HG03558 (cell line): ENCODE measurements at regions not wholly inside any gene's neighbourhood (a gene's known extent, or its start where the extent isn't known, plus 50 kb on each side); places are given as distances from the start of the nearest gene placed in this dataset.

Experiments
- ATAC-seq: cut with Tn5 transposase; IDR thresholded peaks from one replicate; pipeline ENCODE4 v1.9.1; 2021; ENCODE audit warnings: moderate number of reproducible peaks; ENCODE audit not compliant: unreplicated experiment; ENCODE audit errors: extremely low read depth

- ATAC-seq: no peak
Observed at GRCh38 chr1:228866468-228866867, 131.2 kb downstream of the RHOU start.

GRCh38 chr1:228867108-228867950, 132.1 kb downstream of the RHOU start:
- no peak for ATAC-seq

- ATAC-seq: no peak
Observed at GRCh38 chr1:228867951-228868730, 132.9 kb downstream of the RHOU start.

- no peak for ATAC-seq
Observed at GRCh38 chr1:228868731-228869024, 133.4 kb downstream of the RHOU start.

GRCh38 chr1:228869312-228869824, 134.1 kb downstream of the RHOU start:
- ATAC-seq: no peak

GRCh38 chr1:228870041-228870713, 134.9 kb downstream of the RHOU start:
- ATAC-seq: no peak

GRCh38 chr1:228871314-228872061, 136.2 kb downstream of the RHOU start:
- no peak for ATAC-seq

- no peak for ATAC-seq
Observed at GRCh38 chr1:228872080-228872479, 136.8 kb downstream of the RHOU start.

- no peak for ATAC-seq
Observed at GRCh38 chr1:228873709-228874108, 138.4 kb downstream of the RHOU start.

- no peak for ATAC-seq
Observed at GRCh38 chr1:228875741-228876140, 140.5 kb downstream of the RHOU start.

- no peak for ATAC-seq
Observed at GRCh38 chr1:228876187-228876586, 140.9 kb downstream of the RHOU start.

- no peak for ATAC-seq
Observed at GRCh38 chr1:228879164-228879563, 143.9 kb downstream of the RHOU start.

- no peak for ATAC-seq
Observed at GRCh38 chr1:228882041-228882770, 146.9 kb downstream of the RHOU start.

GRCh38 chr1:228882771-228883450, 147.6 kb downstream of the RHOU start:
- no peak for ATAC-seq

- no peak for ATAC-seq
Observed at GRCh38 chr1:228883535-228883934, 148.3 kb downstream of the RHOU start.

GRCh38 chr1:228884196-228884595, 148.9 kb downstream of the RHOU start:
- ATAC-seq: no peak

- ATAC-seq: no peak
Observed at GRCh38 chr1:228884615-228885566, 149.6 kb downstream of the RHOU start.

- ATAC-seq: no peak
Observed at GRCh38 chr1:228885845-228886244, 150.6 kb downstream of the RHOU start.
